Stimulated activated CD8-positive, alpha-beta memory T cell treated with anti-CD3 and anti-CD28 coated beads, Interleukin-7, amount 100 ng/mL, for 1 hour (primary cell): ENCODE measurements at regions not wholly inside any gene's neighbourhood (a gene's known extent, or its start where the extent isn't known, plus 50 kb on each side); places are given as distances from the start of the nearest gene placed in this dataset.
"Not testable (repeated sequence)": the region's sequence is repeated elsewhere in the genome, so short reads cannot be mapped to it uniquely, and the experiment has no call there.

Experiments used
- DNase-seq, 2 donors: peaks; one replicate each; pipeline ENCODE4 v3.0.0-alpha.2; 2020; ENCODE audit warnings: low read depth in 2 of 2

DNA sequence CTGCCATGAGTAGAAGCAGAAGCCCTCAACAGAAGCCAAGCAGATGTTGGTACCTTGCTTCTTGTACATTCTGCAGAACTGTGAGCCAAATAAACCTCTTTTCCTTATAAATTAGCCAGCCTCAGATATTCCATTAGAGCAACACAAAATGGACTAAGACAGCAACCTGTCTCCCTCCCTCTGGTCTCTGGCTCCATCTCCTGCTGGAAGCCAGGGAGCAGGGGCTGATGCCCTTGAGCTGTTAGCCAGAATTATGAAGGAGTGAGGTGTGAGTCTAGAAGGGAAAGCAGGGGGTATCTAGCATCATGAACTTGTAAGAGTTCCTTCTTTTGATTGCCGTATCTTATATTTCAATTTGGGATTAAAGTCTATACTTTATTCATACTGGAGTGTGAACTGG is 358.7 kb upstream of the FZD8 start:
- DNase-seq: not testable (repeated sequence)

DNA sequence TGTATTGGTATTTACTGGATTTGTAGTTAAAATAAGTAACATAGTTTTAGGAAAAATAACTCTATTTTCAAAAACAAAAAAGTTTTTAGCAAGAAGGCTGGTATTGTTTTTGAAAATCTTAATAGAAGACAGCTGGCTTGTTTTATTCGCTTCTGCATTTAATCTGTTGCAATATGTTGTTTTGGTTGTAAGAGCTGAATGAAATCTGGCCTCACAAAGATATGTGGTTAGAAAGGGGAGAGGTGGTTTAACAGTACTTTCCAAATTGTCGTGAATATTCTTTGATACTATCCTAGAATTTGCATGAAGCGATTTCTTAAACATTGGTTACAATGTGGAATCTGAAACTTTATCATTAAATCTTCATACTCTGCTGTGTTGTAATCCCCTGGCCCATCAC is 355.9 kb upstream of the FZD8 start:
- DNase-seq: no peak

DNA sequence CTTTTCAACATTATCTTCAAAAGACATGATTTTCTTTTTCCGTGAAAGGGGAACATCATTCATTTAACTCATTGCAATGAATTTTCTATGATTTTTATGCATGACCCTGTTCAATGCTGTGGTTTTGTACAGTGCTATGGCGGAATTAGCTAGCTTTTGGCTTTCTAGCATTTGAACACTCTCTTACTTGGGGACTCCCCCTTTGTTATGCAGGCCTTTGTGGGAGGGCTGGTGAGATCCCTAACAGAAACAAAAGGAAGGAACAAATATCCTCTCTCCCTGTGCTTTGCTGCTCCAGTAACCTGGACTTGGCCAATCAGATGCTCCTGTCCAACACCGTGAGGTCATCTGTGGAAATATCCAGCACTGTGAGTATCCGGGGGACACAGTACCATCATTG is 353.4 kb upstream of the FZD8 start:
- DNase-seq: no peak

DNA sequence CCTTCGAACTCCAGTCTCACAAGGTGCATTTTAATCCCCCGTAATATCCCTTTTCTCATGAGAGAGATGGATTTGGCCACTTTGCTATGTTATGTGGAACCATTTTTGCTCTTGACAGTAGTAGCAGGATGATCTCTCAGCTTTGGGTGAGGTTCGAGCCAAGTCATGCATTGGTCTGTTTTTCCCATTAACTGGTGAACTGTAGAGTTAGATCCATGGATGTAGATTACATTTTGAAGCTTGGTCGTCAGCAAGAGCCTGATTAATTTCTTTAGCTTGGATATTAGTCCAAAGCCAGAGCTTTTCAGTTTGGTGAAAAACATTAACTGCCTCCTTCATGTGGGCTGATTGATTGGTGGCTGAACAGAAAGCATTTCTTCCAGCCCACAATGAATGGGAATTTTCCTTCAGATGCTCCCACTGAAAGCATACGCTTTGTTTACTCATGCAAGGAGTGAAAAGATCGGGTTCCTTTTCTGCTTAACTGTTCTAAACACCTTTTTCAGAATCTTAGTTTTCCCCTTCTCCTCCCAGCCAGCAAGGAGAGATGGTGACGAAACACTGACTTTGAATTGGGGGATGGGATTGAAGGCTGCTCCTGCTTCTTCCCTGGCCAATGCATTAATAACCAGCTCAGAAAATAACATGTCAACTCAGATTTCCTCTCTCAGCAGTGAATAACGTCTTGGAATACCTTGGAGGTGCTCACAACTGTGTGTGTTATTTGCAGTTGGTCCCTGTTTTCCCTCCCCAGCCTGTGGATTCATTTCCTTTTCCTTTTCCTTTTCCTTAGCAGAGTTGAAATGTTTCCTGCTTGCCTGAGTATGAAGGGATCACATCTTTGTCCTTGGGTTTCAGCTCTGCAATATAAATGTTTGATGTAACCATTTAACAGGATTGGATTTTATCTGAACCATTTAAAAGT is 351.8 kb upstream of the FZD8 start:
- DNase-seq: no peak

DNA sequence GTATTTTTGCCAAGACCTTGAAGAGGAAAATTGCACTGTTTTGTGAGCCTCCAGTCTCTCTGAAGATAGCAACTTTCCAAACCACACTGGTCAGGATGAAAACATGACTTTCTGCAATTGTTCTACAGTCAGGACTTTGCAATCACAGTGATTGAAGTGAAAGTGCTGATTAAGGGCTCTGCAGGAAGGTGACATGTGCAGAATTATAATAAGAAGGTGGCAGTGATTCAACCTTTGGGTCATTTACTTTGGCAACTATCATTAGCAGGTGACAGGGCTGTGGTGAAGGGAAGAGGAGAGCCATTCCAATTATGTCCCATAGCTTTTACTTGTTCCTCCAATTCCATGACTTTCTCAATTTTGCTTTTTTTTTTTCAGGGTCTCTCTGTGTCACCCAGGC is 350.0 kb upstream of the FZD8 start:
- no peak for DNase-seq

DNA sequence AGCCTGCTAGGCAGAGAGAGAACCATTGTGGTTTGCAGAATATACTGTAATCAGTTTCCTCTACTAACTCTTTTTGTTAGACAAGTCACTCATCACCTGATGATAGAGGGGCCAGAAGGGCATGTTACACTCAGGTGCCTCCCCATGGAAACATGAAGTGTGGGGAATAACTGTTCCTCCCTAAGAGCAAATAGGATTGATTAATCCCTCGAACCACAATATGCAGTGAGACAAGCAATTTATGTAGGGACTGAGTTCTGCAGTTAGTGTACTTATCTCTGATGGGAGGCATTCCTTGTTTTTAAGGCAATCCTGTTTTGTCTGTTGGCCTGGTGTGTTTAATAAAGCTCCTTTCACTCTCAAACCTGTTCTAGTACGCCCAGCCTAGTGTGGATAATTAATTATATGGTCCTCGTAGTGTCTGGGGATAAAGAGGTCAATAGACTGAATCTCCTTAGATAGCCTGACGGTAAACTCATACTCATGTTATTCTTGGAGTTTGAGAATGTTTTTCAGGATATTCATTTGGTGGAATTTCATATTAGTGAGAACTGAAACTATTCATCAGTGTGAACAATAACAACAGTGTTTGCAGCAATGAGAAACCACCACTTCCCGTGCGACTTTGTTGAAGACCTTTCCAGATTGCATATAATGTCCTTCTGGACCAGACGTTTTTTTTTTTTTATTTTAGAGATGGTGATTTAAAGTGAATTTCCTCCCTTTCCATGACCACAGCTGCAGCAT is 344.8 kb upstream of the FZD8 start:
- DNase-seq: no peak

DNA sequence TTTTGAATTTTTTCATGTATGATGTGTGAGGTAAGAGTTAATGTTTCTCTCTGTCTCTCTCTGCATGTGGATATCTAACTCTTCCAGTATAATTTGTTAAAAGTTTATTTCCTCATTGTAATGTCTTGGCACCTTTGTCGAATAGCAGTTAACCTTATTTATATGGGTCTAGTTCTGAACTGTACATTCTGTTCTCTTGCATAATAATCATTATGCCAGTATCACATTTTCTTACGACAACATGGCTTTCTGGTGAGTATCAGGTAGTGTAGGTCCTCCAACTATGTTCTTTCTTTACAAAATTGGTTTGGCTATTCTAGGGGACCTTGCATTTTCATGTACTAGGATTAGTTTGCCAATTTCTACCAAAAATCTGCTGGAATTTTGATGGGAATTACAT is 337.0 kb upstream of the FZD8 start:
- DNase-seq: no peak

DNA sequence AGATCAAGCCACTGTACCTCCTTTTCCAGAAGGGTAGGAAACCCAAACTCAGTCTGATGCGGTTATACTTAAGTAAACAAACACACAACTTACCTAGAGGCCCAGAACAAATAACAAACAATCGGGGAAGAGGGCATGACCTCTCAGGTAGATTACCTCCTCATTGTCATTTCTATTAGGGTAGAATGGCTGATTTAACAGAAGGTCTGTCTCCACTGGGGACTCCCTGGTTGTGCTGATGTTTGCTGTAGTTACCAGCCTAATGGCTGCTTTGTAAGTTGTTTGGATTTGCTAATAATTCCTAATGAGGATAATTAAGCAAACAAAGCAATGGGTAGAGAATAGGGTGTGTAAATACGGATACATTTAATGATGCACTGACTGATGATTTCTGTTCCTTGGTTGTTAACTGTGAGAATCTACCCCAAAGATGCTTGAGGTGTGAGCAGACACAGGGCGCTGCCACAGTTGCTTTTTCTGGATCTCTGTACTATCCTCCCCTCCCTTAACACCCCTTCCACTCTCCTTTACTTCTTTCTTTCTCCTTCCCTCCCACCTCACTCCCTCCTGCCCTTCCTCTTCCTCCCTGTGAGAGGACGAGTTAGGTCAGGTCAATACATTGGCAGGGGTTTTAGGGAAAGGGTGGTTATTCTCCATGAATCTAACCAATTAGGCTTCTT is 332.0 kb upstream of the FZD8 start:
- DNase-seq: not testable (repeated sequence)

DNA sequence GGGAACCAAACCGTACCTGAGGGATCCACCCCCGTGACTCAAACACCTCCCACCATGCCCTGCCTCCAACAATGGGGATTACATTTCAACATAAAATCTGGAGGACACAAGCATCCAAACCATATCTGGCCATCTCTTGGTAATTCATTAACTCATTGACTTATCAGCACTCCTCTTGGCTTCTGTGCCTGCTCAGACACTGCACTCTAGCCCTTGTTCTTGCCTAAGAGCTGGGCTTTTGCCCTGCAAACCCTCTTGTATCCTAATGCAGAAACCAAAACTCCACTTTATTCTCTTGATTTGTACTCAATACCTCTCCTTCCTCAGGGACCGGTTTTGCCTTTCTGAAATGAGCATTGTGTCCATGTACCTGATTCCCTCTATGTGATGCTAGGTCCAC is 330.2 kb upstream of the FZD8 start:
- DNase-seq: no peak

DNA sequence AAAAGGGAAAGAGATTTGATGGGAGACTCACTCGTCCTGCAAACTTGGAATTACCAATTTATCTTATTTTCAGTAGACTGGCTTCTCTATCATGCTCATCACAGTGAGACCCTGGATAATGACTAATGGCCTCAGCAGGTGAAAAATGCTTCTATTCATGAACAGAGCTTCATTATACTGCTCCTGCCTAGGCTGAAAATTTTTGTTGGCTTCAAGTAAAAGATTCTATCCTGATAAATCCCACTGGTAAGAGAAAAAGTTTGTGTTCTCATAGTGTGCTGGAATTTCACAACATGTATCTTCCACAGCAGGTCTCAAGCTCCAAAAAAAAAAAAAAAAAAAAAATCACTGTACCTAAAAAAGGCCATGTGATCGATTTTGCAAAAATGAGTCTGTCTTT is 329.3 kb upstream of the FZD8 start:
- DNase-seq: no peak

DNA sequence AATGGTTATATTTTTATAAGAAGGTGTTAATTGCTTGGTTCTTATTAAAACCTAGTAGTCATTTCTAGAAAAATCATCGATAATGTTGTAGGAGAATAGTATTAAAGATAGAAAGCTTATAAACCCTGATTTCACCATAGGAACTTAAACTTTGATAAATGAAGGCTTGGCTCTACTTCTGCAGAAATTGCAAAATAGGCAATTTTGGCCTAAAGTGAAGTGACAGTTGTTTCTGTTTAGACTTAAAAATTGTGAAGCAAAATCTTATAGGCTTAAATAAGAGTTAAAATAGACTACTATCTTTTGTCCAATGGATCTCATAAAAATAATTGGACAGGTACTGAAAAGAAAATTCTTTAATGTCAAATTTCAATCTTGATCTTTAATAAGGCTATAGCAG is 321.6 kb upstream of the FZD8 start:
- no peak for DNase-seq

DNA sequence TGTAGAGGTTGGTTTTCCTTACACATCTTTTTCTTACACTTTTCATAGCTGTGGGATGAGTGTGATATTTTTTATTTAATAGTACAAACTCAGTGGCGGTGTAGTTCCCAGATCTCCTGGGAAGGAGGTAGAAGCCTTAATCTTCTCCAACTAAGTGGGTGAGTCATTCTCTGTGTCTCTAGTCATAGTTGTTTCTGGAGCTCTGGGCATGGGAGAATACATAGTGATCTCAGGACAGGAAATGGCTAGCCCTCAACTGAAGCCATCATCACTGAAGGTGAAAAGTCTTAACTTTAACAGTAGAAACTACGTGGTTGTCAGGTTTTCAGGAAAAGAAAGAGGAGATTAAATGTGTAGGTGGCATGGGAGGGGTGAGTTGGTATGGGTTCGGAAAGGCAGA is 319.4 kb upstream of the FZD8 start:
- DNase-seq: no peak

DNA sequence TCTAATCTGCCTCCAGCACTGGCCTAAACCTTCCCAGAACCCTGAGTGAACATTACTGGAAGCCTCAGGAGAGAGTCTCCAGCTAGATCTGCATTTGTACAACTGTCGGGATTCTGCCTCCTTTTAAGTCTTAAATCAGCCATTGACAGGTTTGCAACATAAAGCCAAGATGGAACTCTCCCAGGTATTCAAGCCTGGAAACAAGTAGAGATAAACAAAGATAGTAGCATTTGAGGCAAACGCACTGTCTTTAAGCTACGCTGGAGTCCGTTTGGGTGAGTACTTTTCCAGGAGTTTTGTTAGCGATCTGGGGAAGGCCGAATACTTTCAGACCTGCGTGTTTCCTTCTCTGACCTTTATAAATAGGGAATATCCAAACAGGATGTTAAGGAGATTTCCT is 317.2 kb upstream of the FZD8 start:
- no peak for DNase-seq

DNA sequence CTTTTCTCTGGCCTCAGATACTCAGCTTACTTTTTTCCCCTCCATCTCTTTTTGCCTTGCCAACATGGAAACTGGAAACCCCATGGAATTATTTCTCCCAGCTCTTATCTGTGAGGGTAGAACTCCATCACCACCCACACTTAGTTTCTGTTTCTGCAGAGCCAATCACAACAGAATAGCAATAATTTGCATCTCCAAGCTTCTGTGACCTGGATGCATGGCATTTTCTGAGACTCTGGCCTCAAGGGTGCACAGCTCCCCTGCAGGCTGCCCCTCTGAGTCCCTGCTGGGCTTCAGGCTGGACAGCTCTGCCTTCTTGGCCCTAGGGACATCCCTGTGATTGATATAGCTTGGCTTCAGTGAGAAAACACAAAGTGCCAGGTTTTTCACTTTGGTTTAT is 316.5 kb upstream of the FZD8 start:
- not testable (repeated sequence) for DNase-seq

DNA sequence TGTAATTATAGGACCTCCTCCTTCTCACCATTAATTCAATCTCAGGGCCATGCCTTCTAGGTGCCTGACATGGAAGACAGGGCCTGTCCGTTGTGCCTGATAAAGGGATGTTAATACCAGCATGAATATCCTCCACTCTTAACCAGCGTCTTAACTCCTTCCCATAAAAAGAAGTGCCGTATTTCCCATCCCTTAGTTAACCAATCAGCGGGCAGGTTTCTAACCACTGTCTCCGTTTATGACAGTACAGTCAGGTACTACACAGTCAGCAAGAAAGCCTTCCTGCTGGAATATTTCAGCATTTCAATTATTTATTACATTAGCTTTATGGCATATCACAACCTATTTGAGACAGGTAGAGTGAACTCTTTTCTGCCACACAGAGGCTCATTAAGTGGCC is 308.6 kb upstream of the FZD8 start:
- DNase-seq: no peak

DNA sequence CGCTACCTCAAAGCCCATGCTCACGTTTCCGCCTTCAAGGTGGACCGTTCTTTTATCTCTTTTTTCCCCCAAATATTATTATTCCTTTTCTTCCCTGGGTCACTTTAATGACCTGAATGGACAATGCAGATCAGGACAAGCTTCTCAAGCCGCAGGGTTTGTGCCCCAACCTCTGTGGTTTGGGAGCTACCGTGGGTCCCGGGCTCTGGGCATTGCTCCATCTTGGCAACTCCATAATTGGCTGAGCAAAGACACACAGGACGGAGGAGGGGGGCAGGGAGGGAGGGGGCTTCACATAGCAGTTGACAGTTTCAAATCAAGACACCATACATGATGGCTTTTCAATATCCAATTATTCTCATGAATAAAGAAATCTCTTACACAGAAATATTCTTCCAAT is 308.1 kb upstream of the FZD8 start:
- no peak for DNase-seq

DNA sequence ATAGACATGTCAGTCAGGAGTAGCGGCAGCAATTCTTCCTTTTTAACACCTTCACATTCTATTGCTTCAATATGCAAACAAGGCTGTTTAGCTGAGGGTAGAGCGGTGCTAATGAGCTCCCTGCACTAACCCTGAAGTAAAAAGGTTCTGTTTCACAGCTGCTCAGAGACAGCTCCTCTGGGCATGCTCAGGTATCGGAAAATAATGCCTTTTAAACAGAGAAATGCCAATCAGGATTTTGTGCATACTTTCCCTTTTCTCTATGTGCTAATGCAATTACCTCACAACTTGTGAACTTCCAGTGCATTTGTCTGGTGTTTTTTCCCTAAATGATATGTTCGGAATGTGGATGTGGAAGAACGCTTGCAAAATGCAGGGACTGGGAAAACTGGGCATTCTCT is 307.7 kb upstream of the FZD8 start:
- no peak for DNase-seq

DNA sequence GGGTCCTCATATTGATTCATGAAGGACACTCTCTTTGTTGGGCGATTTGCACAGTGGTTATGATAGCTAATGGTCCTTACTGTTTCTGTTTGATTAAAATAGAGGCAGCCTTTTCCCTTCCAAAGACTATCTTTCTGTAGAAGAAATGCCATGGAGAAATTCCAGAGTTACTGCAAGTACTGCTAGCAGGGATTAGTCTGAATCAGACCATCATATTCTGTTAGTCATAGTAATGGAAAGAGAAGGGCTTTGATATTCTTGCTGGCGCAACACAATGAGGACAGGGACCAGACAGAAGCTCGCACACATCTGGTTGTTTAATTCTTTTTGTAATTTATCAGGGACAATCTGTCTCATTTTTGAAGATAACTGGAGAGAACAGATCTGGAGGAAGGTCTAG is 304.5 kb upstream of the FZD8 start:
- DNase-seq: no peak

DNA sequence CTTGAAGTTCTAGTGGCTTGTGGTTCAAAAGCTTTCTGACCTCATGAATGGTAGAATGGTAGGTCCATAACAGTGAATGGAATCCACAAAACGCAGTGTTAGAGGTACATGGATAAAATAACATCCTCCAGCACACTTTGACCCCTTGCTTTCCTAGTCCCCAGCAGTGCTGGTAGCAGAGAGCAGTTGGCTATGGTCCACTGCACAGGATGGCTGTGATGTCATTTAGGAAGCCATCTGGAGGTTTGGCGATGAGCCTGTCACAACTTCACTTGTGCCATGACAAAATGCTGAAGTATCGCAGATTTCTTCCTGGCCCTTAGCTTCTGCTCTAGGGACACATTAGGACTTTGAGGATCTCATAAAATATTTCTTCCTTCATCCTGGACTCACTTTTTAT is 300.0 kb upstream of the FZD8 start:
- no peak for DNase-seq

DNA sequence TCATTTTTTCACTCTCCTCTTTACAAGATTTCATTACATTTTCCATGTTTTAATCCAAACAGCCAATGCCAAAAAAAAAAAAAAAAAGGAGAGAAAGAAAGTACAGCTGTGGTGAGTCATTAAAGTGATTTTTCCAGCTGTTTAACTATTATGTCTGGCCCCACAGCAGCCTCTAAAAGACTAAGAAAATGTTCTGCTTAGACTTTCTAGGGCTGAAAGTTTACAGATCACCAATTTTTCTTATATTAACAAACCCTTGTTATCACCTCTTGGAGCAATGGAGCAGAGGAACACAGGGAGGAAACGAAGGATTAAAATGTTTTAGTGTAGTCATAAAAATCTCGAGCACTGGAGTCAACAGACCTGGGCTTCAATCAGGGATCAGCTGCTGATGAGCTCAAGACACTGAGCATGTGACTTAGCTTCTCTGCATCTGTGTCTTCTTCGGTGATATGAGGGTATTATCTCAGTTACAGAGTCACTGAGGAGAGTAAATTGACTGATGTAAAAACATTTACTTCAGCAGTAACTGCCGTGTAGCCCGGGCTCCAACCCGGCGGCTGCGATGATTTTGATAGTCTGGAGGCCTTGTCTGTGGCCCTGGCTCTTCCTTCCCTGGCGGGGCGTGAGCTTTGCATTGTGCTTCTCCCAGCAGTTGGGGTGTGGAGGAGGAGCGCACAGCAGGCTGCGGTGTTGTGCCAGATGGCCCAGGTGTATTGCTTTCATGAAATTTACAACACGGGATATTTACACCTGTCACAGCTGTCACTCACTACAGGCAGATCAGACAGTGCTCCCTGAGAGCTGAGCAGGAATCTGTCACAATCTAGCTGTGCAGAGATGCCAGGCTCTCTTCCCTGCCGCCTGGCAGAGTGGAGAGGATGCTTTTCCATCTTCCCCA is 298.3 kb upstream of the FZD8 start:
- DNase-seq: no peak

DNA sequence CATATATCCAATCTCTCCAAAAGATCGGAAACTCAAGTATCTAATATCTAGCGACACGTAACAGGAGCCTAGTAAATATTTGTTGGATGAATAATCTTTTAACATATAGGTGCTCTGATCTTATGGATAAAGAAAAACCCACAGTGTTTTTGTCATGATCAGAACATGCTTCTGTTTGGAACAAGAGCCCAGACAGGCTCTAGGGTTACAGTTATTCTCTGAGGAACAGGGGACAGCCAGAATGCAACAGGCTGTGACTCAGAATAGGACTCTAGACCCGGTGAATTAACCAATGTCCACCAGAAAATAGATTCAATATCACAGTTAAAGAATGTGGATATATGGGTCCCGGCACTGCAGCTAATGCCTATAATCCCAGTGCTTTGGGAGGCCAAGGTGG is 296.1 kb upstream of the FZD8 start:
- no peak for DNase-seq

DNA sequence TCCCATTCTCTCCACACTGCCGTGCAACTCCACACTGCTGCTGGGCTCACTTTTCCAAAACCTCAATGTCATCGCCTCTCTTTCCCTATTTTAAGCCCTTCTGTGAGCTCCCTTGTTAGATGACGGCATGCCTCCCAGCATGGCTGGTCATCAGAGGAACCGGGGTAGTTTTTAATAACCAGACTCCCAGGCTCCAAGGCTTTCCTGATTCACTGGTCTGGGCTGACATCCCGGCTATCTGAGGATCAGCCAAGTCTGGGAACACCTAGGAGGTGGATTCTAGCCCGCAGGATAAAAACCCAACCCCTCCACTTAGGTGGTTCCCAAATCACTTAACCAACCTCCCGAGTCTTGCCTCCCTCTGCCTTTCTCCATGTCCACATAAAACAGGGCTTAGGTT is 295.4 kb upstream of the FZD8 start:
- no peak for DNase-seq
